ENCODE measurements at regions not wholly inside any gene's neighbourhood (a gene's known extent, or its start where the extent isn't known, plus 50 kb on each side); places are given as distances from the start of the nearest gene placed in this dataset.

- no peak overlapping the region for H3K27ac Mint-ChIP-seq (ENCODE audit: low read depth, unreplicated experiment)
- ChIA-PET CTCF (interaction anchor here (0.8 to 1.5 kb wide), 3 partner anchors 8 to 27 kb away, joined by 3 to 7 read pairs (median 4); no protein-coding TSS in a partner anchor), POLR2A (interaction anchor here (0.6 kb wide), 1 partner anchor 14 kb away, joined by 3 read pairs; no protein-coding TSS in a partner anchor)
- intact Hi-C loops (cut with micrococcal nuclease): no loop called here
- no peak overlapping the region for H3K4me3 Mint-ChIP-seq (ENCODE audit: unreplicated experiment)
- DNase-seq (ENCODE audit: unreplicated experiment): no peak
- no peak for TF ChIP-seq CTCF (IDR thresholded peaks at IDR 0.05; ENCODE audit: unreplicated experiment)
- H3K27me3 Mint-ChIP-seq (ENCODE audit: insufficient read depth, unreplicated experiment): peaks cover 23% of the 10 kb centered on the region
- no TSS peak for BruUV-seq (replicated peaks)
- H3K36me3 Mint-ChIP-seq (ENCODE audit: insufficient read depth, unreplicated experiment): no peaks in the 10 kb centered on the region
- H3K4me1 Mint-ChIP-seq (ENCODE audit: insufficient read depth, unreplicated experiment): peaks cover 6% of the 10 kb centered on the region
- no peaks in the 10 kb centered on the region for H3K9me3 Mint-ChIP-seq (ENCODE audit: unreplicated experiment)
Observed at GRCh38 chr3:71902258-71903111, 117.5 kb upstream of the PROK2 start.

- ChIA-PET CTCF (interaction anchor here (1.5 kb wide), 1 partner anchor 26 kb away, joined by 7 read pairs; no protein-coding TSS in a partner anchor), POLR2A (no interaction called here)
- Mint-ChIP-seq H3K4me1 (ENCODE audit: insufficient read depth, unreplicated experiment) (peaks cover 11% of the 10 kb centered on the region), H3K27me3 (ENCODE audit: insufficient read depth, unreplicated experiment) (peaks cover 14% of the 10 kb centered on the region), H3K4me3 (ENCODE audit: unreplicated experiment) (no peak overlapping the region), H3K36me3 (ENCODE audit: insufficient read depth, unreplicated experiment) (no peaks in the 10 kb centered on the region), H3K9me3 (ENCODE audit: unreplicated experiment) (no peaks in the 10 kb centered on the region), H3K27ac (ENCODE audit: low read depth, unreplicated experiment) (no peak overlapping the region)
- BruUV-seq (replicated peaks): no TSS peak
- no peak for DNase-seq (ENCODE audit: unreplicated experiment)
- no peak for TF ChIP-seq CTCF (IDR thresholded peaks at IDR 0.05; ENCODE audit: unreplicated experiment)
- intact Hi-C loops (cut with micrococcal nuclease): no loop called here
Observed at GRCh38 chr3:71901645-71902044, 116.7 kb upstream of the PROK2 start.

- POLR2A ChIA-PET: no interaction called here
- no TSS peak for BruUV-seq (replicated peaks)
- Mint-ChIP-seq H3K27me3 (ENCODE audit: insufficient read depth, unreplicated experiment) (peaks cover 12% of the 10 kb centered on the region), H3K4me1 (ENCODE audit: insufficient read depth, unreplicated experiment) (peaks cover 15% of the 10 kb centered on the region), H3K9me3 (ENCODE audit: unreplicated experiment) (no peaks in the 10 kb centered on the region), H3K27ac (ENCODE audit: low read depth, unreplicated experiment) (no peak overlapping the region), H3K36me3 (ENCODE audit: insufficient read depth, unreplicated experiment) (no peaks in the 10 kb centered on the region), H3K4me3 (ENCODE audit: unreplicated experiment) (no peak overlapping the region)
- TF ChIP-seq CTCF (IDR thresholded peaks at IDR 0.05; ENCODE audit: unreplicated experiment): no peak
- intact Hi-C loops (cut with micrococcal nuclease): no loop called here
- no peak for DNase-seq (ENCODE audit: unreplicated experiment)
- CTCF ChIA-PET: interaction anchor here (5.1 kb wide), 1 partner anchor 25 kb away, joined by 35 read pairs; no protein-coding TSS in a partner anchor
Observed at GRCh38 chr3:71900057-71900456, 115.1 kb upstream of the PROK2 start.

- no peaks in the 10 kb centered on the region for H3K9me3 Mint-ChIP-seq (ENCODE audit: unreplicated experiment)
- peak; percentile 22 for DNase-seq (ENCODE audit: unreplicated experiment)
- CTCF ChIA-PET: interaction anchor here (0.7 to 5.1 kb wide), 8 partner anchors 11 to 421 kb away, joined by 3 to 35 read pairs (median 4); no protein-coding TSS in a partner anchor
- BruUV-seq (replicated peaks): no TSS peak
- H3K4me3 Mint-ChIP-seq (ENCODE audit: unreplicated experiment): no peak overlapping the region
- intact Hi-C loops (cut with micrococcal nuclease): no loop called here
- peaks cover 12% of the 10 kb centered on the region for H3K27me3 Mint-ChIP-seq (ENCODE audit: insufficient read depth, unreplicated experiment)
- no peak for TF ChIP-seq CTCF (IDR thresholded peaks at IDR 0.05; ENCODE audit: unreplicated experiment)
- H3K27ac Mint-ChIP-seq (ENCODE audit: low read depth, unreplicated experiment): no peak overlapping the region
- H3K4me1 Mint-ChIP-seq (ENCODE audit: insufficient read depth, unreplicated experiment): peaks cover 15% of the 10 kb centered on the region
- POLR2A ChIA-PET: no interaction called here
- H3K36me3 Mint-ChIP-seq (ENCODE audit: insufficient read depth, unreplicated experiment): no peaks in the 10 kb centered on the region
Observed at GRCh38 chr3:71896751-71897150, 111.8 kb upstream of the PROK2 start.

Data from MCF 10A (cell line).